ENCODE measurements at regions not wholly inside any gene's neighbourhood (a gene's known extent, or its start where the extent isn't known, plus 50 kb on each side); places are given as distances from the start of the nearest gene placed in this dataset.

GRCh38 chr17:79244665-79245064, 170.0 kb downstream of the ENGASE start:
- no peak for DNase-seq
- Mint-ChIP-seq H3K4me3 (no peak overlapping the region), H3K9me3 (no peaks in the 10 kb centered on the region), H3K27ac (no peak overlapping the region), H3K27me3 (peaks cover 5% of the 10 kb centered on the region), H3K36me3 (no peaks in the 10 kb centered on the region), H3K4me1 (no peaks in the 10 kb centered on the region)

GRCh38 chr17:79243996-79244395, 169.4 kb downstream of the ENGASE start:
- no peaks in the 10 kb centered on the region for H3K27me3 Mint-ChIP-seq
- H3K4me1 Mint-ChIP-seq, result no peaks in the 10 kb centered on the region
- DNase-seq, result no peak
- no peaks in the 10 kb centered on the region for H3K9me3 Mint-ChIP-seq
- H3K36me3 Mint-ChIP-seq, result no peaks in the 10 kb centered on the region
- no peak overlapping the region for H3K4me3 Mint-ChIP-seq
- H3K27ac Mint-ChIP-seq, result no peak overlapping the region

DNA sequence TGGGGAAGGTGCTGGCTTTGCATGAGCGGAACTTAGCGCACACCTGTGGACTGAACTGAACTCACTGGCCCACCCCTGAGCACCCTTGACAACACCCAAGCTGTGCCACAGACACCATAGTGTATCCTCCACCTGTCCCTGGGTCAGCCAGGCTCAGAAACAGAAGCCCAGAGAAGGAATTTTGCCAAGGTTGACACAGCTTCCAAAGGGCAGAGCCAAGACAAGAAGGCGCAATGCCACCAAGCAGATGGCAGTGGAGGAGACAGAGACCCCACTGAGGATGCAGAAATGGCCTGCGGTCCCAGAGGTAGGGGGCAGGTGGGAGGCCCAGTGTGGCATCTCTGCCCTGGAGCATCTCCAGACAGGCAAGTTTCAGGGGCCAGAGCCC, 169.0 kb downstream of the ENGASE start:
- H3K27ac Mint-ChIP-seq, result no peak overlapping the region
- no peaks in the 10 kb centered on the region for H3K4me1 Mint-ChIP-seq
- no peaks in the 10 kb centered on the region for H3K9me3 Mint-ChIP-seq
- no peak overlapping the region for H3K4me3 Mint-ChIP-seq
- no peaks in the 10 kb centered on the region for H3K27me3 Mint-ChIP-seq
- no peak for DNase-seq
- no peaks in the 10 kb centered on the region for H3K36me3 Mint-ChIP-seq

DNA sequence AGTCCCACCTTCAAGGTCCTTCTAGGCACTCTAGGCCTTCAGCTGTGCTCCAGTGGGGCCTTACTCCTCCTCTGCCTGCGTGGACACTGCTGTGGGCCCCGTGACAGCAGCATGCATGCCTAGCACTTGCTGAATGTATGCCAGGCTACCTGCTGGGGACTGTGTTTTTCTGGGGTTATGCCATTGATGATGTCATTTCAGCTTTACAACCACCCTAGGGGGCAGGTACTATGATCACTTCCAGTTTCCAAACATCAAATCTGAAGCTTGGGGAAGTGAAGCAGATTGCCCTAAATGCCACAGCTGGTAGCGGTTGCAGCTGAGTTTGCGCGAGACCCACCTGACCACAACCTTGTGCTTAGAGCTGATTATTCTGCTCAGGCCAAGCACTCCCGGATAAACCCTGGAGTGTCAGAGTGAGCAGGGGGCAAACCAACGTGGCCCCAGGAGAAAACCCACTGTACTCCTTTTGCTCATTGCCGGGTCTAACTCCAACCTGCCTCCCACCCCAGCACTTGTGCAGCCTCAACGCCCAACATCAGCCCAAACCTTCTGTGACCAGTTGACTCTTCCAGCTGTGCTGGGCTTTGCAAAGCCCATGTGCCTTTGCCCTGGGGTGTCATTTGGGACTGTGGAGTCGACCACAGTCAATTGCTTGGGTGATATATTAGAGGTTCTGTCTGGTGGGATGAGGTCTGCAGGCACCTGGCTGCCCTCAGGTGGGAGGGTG, 168.4 kb downstream of the ENGASE start:
- Mint-ChIP-seq H3K4me3 (no peak overlapping the region), H3K36me3 (no peaks in the 10 kb centered on the region), H3K4me1 (no peaks in the 10 kb centered on the region), H3K27me3 (no peaks in the 10 kb centered on the region), H3K9me3 (no peaks in the 10 kb centered on the region), H3K27ac (no peak overlapping the region)
- no peak for DNase-seq

DNA sequence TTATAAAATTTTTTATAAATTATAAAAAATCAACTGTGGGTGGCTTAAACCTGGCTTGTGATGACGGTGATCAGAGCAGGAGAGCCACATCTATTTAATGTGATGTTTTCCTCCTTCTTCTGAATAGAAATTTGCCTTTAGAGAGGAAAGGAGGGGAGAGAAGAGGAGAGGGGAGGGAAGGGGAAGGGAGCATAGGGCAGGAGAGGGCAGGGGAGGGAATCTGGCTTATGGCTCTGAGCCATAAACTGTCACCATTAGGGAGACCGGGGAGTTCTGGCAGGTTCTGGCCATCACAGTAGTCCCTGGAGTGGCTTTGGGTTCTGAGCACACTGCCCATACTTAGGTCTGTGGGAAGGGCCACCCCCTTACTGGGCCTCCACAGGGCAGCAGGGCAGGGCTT, 167.8 kb downstream of the ENGASE start:
- Mint-ChIP-seq H3K9me3 (no peaks in the 10 kb centered on the region), H3K4me3 (no peak overlapping the region), H3K36me3 (no peaks in the 10 kb centered on the region)

DNA sequence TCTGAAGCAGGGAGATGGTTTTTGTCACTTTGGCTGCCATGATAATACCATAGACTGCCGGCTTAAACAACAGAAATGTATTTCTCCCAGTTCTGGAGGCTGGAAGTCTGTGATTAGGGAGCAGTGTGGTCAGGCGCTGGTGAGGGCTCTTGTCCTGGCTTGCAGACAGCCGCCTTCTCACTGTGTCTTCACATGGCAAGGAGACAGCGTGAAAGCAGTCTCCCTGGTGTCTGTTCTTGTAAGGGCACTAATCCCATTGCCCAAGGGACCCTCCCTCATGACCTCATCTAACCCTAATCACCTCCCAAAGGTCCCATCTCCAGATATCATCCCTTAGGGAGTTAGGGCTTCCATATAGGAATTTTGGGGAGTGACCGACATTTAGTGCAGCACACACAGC, 167.0 kb downstream of the ENGASE start:
- H3K36me3 Mint-ChIP-seq, result no peaks in the 10 kb centered on the region
- no peak for DNase-seq
- no peaks in the 10 kb centered on the region for H3K27me3 Mint-ChIP-seq
- H3K4me3 Mint-ChIP-seq, result no peak overlapping the region
- no peaks in the 10 kb centered on the region for H3K9me3 Mint-ChIP-seq
- H3K4me1 Mint-ChIP-seq, result no peaks in the 10 kb centered on the region
- H3K27ac Mint-ChIP-seq, result no peak overlapping the region

More for the DNA sequence above, 167.8 kb downstream of the ENGASE start:
- no peak for DNase-seq
- Mint-ChIP-seq H3K27ac (no peak overlapping the region), H3K27me3 (no peaks in the 10 kb centered on the region), H3K4me1 (no peaks in the 10 kb centered on the region)

GRCh38 chr17:79239205-79239604, 164.6 kb downstream of the ENGASE start:
- Mint-ChIP-seq H3K27ac (no peak overlapping the region), H3K36me3 (no peaks in the 10 kb centered on the region), H3K4me1 (no peaks in the 10 kb centered on the region), H3K4me3 (no peak overlapping the region), H3K27me3 (no peaks in the 10 kb centered on the region), H3K9me3 (no peaks in the 10 kb centered on the region)
- no peak for DNase-seq

GRCh38 chr17:79237448-79238053, 162.9 kb downstream of the ENGASE start:
- no peak for DNase-seq
- no peak overlapping the region for H3K4me3 Mint-ChIP-seq
- H3K36me3 Mint-ChIP-seq, result no peaks in the 10 kb centered on the region
- no peak overlapping the region for H3K27ac Mint-ChIP-seq
- no peaks in the 10 kb centered on the region for H3K4me1 Mint-ChIP-seq
- H3K9me3 Mint-ChIP-seq, result no peaks in the 10 kb centered on the region
- H3K27me3 Mint-ChIP-seq, result no peaks in the 10 kb centered on the region

GRCh38 chr17:79235808-79236207, 161.2 kb downstream of the ENGASE start:
- Mint-ChIP-seq H3K27me3 (no peaks in the 10 kb centered on the region), H3K27ac (no peak overlapping the region), H3K4me3 (no peak overlapping the region), H3K36me3 (no peaks in the 10 kb centered on the region), H3K4me1 (no peaks in the 10 kb centered on the region), H3K9me3 (no peaks in the 10 kb centered on the region)
- no peak for DNase-seq

GRCh38 chr17:79233916-79234551, 159.4 kb downstream of the ENGASE start:
- Mint-ChIP-seq H3K9me3 (no peaks in the 10 kb centered on the region), H3K4me1 (no peaks in the 10 kb centered on the region), H3K27me3 (no peaks in the 10 kb centered on the region), H3K27ac (no peak overlapping the region), H3K4me3 (no peak overlapping the region), H3K36me3 (no peaks in the 10 kb centered on the region)
- DNase-seq, result no peak

GRCh38 chr17:79232957-79233356, 158.3 kb downstream of the ENGASE start:
- Mint-ChIP-seq H3K4me3 (no peak overlapping the region), H3K4me1 (no peaks in the 10 kb centered on the region), H3K27me3 (no peaks in the 10 kb centered on the region), H3K27ac (no peak overlapping the region), H3K9me3 (no peaks in the 10 kb centered on the region), H3K36me3 (no peaks in the 10 kb centered on the region)
- DNase-seq, result no peak

GRCh38 chr17:79231766-79232287, 157.2 kb downstream of the ENGASE start:
- no peaks in the 10 kb centered on the region for H3K27me3 Mint-ChIP-seq
- no peak for DNase-seq
- H3K27ac Mint-ChIP-seq, result no peak overlapping the region
- no peaks in the 10 kb centered on the region for H3K9me3 Mint-ChIP-seq
- no peak overlapping the region for H3K4me3 Mint-ChIP-seq
- no peaks in the 10 kb centered on the region for H3K36me3 Mint-ChIP-seq
- no peaks in the 10 kb centered on the region for H3K4me1 Mint-ChIP-seq

- Mint-ChIP-seq H3K9me3 (no peaks in the 10 kb centered on the region), H3K27ac (no peak overlapping the region), H3K27me3 (peaks cover 5% of the 10 kb centered on the region), H3K4me1 (no peaks in the 10 kb centered on the region), H3K36me3 (no peaks in the 10 kb centered on the region), H3K4me3 (no peak overlapping the region)
- no peak for DNase-seq
Measured at GRCh38 chr17:79230576-79230975, 156.0 kb downstream of the ENGASE start.

DNA sequence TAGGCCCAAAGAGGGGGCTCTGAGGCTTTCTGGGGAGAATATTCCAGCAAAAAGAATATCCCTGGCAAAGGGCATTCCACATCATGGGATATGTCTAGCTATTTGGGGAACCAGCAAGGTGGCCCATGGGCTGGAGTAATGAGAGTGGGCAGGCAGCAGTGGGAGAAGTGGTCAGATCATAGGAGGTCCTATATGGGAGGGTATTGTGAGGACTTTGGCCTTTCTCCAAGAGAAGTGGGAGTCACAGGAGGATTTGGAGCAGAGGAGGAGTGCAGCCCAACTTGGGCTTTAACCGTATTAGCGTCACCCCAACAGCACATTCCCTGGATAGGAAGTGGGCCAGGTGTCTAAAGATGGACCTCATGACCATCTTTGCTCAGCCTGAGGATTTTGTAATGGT, 151.4 kb downstream of the ENGASE start:
- DNase-seq, result no peak
- no peak overlapping the region for H3K4me3 Mint-ChIP-seq
- H3K27me3 Mint-ChIP-seq, result peaks cover 33% of the 10 kb centered on the region
- no peaks in the 10 kb centered on the region for H3K4me1 Mint-ChIP-seq
- no peak overlapping the region for H3K27ac Mint-ChIP-seq
- no peaks in the 10 kb centered on the region for H3K36me3 Mint-ChIP-seq
- H3K9me3 Mint-ChIP-seq, result no peaks in the 10 kb centered on the region

DNA sequence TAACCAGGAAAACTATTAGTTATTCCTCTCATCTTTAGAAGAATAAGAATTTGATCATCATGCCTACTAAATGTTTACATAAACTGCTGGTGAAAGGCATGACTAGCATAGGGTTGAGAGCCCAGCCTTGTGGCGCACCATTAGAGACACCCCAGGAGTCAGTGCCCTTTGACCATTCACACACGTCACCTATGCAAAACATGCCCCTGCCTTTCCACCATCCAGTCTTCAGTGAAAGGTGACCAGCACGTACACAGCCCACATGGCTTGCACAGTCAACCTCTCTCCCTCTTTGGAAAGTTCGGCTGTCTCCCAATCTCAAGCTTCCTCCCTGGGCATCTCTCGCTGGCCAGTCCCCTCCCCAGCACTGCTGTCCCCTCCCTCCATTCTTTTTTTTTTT, 150.3 kb downstream of the ENGASE start:
- H3K9me3 Mint-ChIP-seq, result no peaks in the 10 kb centered on the region
- H3K36me3 Mint-ChIP-seq, result no peaks in the 10 kb centered on the region
- H3K27me3 Mint-ChIP-seq, result peaks cover 44% of the 10 kb centered on the region
- no peak for DNase-seq
- peaks cover 4% of the 10 kb centered on the region for H3K4me1 Mint-ChIP-seq
- H3K4me3 Mint-ChIP-seq, result no peak overlapping the region
- no peak overlapping the region for H3K27ac Mint-ChIP-seq

GRCh38 chr17:79224476-79224875, 149.9 kb downstream of the ENGASE start:
- DNase-seq, result no peak
- H3K4me1 Mint-ChIP-seq, result peaks cover 4% of the 10 kb centered on the region
- H3K36me3 Mint-ChIP-seq, result no peaks in the 10 kb centered on the region
- H3K27ac Mint-ChIP-seq, result no peak overlapping the region
- peaks cover 46% of the 10 kb centered on the region for H3K27me3 Mint-ChIP-seq
- no peaks in the 10 kb centered on the region for H3K9me3 Mint-ChIP-seq
- H3K4me3 Mint-ChIP-seq, result no peak overlapping the region

All from activated naive CD8-positive, alpha-beta T cell treated with anti-CD3 and anti-CD28 coated beads for 36 hours (primary cell).